Inflammatory macrophage treated with lipopolysaccharide for 1 hour (primary cell): ENCODE measurements at regions not wholly inside any gene's neighbourhood (a gene's known extent, or its start where the extent isn't known, plus 50 kb on each side); places are given as distances from the start of the nearest gene placed in this dataset.
"Not testable (repeated sequence)": the region's sequence is repeated elsewhere in the genome, so short reads cannot be mapped to it uniquely, and the experiment has no call there.

Experiments used
- DNase-seq, 2 donors: peaks; one replicate each; pipeline ENCODE4 v3.0.0-alpha.2; 2020 to 2022

- DNase-seq: no peak
Measured at GRCh38 chr3:157920822-157921700, 185.2 kb downstream of the SHOX2 start.

DNA sequence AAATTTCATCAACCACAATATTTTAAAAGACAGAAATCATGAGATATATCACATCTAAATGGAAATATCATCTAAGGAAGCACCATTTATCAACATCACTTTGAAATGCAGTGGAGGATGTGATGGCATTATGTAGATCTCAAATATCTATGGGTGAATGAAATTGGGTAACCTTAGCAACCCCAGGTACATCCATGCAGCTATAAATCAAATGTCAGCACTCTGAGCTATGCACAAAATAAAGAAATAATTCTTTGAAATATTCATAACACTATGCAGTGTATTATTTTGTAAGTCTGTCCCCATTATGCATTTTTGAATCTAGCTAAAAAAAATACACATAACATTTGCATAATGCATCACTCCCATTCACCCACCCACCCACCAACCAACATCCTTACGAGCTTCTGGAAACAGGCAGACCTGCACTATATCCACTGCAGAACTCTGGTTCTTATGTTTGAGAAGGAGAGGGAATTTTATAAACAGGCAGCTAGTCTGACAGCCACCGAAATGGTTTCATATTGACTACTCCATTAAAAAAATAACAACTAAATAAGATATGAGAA lies 186.8 kb downstream of the SHOX2 start:
- DNase-seq: no peak

GRCh38 chr3:157918402-157918801 lies 187.8 kb downstream of the SHOX2 start:
- DNase-seq: no peak

- no peak for DNase-seq
Measured at GRCh38 chr3:157916672-157917071, 189.5 kb downstream of the SHOX2 start.

DNA sequence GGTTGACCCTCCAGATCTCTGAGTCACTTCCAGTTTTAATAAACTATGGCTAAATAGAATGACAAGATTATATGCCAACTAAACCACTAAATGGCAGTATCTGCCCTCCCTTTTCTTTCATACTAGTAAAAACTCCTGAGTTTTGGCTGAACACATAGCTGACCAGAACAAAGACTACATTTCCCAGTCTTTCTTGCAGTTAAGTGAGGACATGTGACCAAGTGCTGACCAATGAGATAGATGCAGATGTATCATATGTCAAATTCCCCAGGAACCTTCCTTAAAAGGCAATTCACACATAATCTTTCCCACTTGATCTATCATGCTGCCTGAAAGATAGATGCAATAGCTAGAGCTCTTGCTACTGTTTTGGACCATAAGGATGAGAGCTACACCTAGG lies 191.3 kb downstream of the SHOX2 start:
- DNase-seq: no peak

DNA sequence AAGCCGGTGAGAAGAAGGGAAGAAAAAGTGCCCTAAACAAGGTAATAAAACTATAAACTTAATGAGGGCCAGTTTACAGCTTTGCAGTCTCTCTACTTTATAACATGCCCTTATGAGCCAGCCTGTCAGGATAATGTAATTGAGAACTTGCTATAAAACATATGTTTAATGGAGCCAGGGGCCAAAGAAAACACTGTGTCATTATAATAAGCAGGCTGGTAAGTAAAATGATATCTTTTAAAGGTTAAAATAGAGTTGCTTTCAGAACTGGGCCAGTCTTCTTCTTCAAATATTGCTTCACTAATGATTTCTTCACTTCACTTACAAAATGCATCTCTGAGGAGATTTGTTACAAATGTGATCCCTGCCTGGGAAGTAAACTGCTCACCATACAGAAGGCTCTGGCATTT lies 192.5 kb downstream of the SHOX2 start:
- no peak for DNase-seq

DNA sequence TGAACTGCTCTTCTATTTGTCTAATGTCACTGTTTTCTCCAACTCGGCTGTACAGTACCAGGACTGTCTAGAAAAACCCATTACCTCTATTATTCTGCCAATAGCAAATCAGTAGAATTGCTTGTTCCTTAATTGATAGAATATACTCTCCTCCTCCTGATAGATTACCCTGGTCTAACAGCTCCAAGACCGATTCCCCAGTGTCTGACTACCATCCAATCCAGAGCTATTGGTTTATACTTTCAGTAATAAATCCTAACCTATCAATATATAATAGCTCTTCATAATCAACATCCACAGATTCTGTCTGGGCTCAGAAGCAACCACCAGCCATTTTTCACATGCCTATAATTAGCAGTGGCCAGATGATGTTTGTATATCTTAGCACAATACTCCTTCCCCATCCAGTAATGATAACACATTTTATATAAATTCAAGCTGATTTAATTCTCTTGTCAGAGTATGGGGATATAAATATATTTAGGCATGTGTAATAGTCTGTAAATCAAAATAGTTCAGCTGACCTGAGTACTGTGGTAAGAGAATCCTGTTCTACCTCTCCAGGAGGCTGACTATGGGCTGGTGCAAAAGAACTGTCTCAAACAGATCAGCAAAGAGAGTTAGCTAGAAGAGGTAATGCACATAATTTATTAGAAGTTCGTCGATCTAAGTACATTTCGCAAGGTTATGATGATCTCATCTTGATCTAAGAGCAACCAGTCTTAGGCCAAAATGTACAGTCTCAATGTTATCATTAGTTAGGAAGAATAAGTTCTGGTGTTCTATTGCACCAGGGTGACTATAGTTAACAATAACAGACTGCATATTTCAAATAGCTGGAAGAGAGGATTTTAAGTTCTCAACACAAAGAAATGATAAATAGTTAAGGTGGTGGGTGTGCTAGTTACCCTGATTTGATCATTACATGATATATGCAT lies 193.4 kb downstream of the SHOX2 start:
- no peak for DNase-seq

GRCh38 chr3:157906627-157907026 lies 199.6 kb downstream of the SHOX2 start:
- DNase-seq: no peak

DNA sequence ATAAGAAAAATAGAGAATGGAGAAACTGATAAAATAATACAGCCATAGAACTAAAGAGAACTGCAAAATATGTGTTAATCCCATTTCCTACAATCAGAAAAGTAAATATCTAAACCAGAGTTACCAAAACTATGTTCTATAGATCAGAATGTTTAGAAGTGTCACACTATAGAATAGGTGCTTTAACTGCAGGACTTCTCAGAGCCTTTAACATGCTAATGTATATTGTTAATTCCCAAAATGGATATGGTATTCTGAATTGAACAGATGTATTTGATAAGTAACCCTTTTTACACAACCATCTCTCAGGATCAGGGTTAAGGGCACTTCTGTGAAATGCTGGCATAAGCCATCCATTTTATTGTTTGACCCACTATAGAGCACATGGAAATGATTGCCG lies 200.3 kb downstream of the SHOX2 start:
- DNase-seq: no peak

DNA sequence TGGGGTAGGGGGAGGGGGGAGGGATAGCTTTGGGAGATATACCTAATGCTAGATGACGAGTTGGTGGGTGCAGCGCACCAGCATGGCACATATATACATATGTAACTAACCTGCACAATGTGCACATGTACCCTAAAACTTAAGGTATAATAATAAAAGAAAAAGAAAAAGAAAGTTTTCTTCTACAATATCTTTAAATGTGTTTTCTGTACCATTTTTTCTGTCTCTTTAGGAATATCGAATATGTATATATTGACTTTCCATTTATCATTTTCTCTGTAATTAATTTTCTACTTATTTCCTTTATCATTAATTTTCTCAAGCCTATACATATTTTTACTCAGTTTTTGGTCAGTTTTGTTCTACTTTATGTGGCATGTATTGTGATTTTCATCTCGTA lies 203.5 kb downstream of the SHOX2 start:
- not testable (repeated sequence) for DNase-seq

DNA sequence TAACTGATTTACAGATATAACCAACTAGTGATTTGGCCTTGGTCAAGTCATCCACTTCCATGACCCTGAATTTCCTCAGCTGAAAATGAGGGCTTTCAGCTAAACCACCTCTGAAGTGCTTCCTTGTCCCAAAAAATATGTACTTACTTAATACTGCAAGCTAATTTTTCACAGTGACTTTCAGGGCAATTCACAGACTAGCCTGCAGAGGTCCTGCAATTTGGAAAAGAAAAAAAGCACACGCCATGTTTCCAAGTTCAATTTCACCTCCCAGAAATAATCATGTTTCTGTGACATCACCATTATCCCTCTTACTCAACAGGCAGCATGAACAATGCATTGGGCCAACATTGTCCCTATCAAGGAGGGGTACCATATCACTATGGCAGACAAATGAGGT lies 218.2 kb downstream of the SHOX2 start:
- no peak for DNase-seq

- DNase-seq: no peak
Measured at GRCh38 chr3:157876556-157876955, 229.7 kb downstream of the SHOX2 start.

- DNase-seq: no peak
Measured at GRCh38 chr3:157872902-157873301, 233.3 kb downstream of the SHOX2 start.

GRCh38 chr3:157871838-157872460 lies 234.3 kb downstream of the SHOX2 start:
- DNase-seq: no peak

DNA sequence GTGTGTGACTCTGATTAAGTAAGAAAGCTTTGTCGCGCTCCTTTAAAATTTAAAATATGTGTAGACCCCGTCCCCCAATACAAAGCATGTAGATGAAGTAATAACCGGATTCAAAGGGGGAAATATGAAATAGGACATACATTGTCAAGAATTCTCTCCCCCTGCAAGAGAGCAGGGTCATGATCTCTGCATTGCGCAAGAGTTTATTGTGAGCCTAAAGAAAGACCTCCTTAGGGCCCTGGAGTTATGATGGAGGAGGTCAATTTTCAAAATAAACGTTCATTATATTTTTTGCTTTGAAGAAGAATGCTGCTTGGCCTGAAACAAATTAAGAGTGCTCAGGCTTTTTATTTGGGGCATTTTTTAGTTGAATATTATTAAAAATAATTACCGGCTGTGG lies 235.0 kb downstream of the SHOX2 start:
- DNase-seq: no peak

GRCh38 chr3:157868946-157869345 lies 237.3 kb downstream of the SHOX2 start:
- no peak for DNase-seq

GRCh38 chr3:157868196-157868595 lies 238.0 kb downstream of the SHOX2 start:
- DNase-seq: no peak

GRCh38 chr3:157865352-157866000 lies 240.7 kb downstream of the SHOX2 start:
- peak; percentile 2 to 62 for DNase-seq

DNA sequence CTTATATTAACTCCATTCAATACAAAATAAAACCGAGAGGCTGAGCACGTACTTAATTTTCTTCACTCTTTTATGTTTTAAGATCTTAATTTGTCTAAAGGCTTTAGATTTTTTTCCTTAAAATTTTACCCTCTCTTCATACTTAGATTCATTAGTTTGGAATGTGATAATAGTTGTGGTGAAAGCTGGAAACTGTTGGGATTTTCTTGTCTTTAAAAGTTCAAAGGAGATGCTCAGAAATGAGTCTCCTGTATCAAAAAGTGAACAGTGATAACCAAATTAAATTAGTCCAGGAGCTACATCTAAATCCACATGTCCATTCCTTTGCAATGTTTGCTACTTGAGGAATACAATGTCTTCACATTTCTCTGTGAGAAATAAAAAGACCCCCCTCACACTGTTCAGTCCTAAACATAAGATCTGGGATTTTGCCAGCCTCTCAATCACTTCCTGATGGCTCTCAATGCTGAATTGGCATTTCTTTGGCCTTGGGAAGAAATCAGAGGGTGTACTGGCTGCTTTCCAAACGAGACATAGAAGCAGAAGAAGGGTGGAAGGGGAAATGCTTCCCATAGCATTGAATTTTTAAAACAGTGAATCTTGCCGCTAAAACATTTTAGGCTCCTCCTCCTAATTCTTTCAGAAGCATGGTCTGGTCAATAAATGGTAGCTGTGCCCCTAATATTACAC lies 245.0 kb downstream of the SHOX2 start:
- DNase-seq: no peak

- no peak for DNase-seq
Measured at GRCh38 chr3:157859541-157859940, 246.7 kb downstream of the SHOX2 start.

- no peak for DNase-seq
Measured at GRCh38 chr3:157858821-157859220, 247.4 kb downstream of the SHOX2 start.

DNA sequence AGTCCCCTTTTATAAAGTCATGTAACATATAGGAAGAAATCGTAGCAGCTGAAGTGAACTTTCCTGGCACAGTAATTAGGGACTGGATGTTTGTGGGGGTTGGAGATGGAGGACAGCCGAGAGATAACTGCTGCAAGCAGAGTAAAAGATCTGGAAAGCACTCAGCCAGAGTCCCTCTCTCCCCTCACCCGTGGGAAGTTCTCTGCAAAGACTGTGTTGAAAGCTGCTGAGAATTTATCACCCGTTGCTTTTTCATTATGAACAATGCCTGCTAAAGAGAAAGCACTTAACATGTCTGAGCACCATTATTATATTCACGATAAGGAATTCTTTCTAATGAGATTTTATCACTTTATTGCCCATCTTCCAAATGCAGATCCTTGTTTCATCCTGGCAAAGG lies 248.8 kb downstream of the SHOX2 start:
- no peak for DNase-seq
